Posterior cingulate gyrus (tissue), 11 donors: ENCODE measurements at regions not wholly inside any gene's neighbourhood (a gene's known extent, or its start where the extent isn't known, plus 50 kb on each side); places are given as distances from the start of the nearest gene placed in this dataset.
"Not testable (repeated sequence)": the region's sequence is repeated elsewhere in the genome, so short reads cannot be mapped to it uniquely, and the experiment has no call there.

ENCODE experiments used
- DNase-seq, 10 donors: peaks; one replicate each; pipeline versions ENCODE4 v3.0.0 to v3.0.0-alpha.2; 2020 to 2021; ENCODE audit warnings: mixed read lengths in 3 of 10
- intact Hi-C: fragments of 100-400 bp; cut with DNase I; formaldehyde crosslinking; loops from one replicate; pipeline ENCODE4 v1.15.1; 2023

DNA sequence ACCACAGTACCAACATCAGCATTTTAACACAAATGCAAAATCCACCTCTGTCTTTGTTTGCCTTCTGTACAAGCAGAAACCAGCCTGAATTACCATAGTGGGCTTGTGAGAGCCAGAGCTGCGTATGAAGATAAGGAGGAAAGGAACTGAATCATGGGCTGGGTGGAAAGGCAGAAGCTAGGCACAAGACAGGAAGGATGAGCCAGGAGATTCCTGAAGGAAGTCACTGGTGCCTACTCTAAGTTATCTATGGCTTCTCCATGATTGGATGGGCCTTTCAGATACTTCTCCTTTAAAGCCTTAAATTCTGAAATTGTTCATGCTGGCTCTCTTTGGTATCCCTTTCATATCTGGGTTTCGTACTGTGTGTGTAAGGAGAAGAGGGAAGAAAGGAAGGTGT lies 140.6 kb downstream of the LCA5 start:
- intact Hi-C loops = no loop called here
- DNase-seq = no peak

DNA sequence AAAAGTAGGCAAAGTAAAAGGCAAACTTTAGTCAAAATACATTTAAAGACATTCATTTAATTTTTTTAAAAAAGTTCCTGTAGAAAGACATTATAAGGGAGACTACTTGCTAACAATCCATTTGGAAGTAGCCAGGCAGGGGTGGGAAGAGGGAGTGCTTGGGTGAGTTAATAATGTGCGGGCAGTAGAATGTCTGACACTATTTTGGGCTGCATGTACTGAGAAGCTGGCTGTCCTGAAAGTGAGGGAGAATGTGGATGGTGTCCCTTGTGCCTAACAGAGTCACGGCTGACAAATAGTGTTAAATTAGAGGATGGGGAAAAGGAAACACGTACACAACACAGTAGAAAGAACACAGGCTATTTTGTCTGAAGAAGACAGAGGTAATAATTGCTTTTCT lies 142.5 kb downstream of the LCA5 start:
- no peak for DNase-seq
- intact Hi-C loops = no loop called here

DNA sequence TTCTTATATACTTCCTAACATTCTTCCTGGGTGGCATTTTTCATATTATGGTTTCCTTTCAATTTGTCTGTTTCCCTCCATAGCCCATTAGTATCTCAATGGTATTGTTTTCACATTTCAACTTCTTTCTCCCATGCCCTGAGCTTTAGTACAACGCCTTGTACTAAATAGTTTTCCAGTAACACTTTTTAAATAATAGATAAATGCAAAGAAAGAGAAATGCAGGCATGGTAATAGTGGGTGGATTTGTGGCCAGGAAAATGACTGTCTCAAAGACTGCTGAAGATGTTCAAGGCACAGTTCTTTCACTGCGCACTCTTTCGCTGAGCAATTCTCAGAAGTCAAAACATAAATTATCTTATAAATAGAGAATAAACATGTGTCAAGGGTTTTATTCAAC lies 145.1 kb downstream of the LCA5 start:
- DNase-seq = no peak
- intact Hi-C loops = no loop called here

DNA sequence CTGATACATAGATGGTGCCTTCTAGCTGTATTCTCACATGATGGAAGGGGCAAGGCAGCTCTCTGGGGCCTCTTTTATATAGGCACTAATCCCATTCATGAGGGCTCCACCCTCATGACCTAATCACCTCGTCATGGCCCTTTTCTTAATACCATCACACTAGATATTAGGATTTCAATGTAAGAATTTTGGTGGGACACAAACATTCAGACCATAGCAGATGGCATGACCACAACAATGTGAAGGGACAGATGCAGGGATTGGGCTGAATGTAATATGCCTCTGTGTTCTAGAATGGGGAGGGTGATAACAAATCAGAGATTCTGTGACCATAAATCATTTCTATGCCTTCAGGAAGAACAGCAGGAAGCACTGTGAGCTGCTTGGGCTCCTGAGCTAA lies 145.8 kb downstream of the LCA5 start:
- DNase-seq = no peak
- intact Hi-C loops = no loop called here

DNA sequence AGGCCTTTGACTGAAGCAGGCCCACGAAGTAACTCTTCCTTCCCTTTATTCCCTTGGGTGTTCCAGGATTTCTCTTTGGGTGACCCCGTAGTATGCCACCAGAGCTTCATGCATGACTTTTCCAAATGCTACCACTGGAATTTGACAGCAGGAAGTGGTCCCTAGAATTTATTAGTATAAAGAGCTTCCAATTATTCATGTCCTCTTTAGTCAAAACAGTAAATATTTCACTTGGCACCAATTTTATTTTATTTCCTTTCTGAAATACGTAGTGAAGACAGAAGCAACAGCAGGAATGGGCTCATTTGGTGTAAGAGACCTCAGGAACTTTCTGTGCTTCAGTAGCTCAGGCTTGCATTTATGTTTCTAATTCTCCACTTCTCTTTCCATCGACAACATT lies 151.3 kb downstream of the LCA5 start:
- intact Hi-C loops = no loop called here

DNA sequence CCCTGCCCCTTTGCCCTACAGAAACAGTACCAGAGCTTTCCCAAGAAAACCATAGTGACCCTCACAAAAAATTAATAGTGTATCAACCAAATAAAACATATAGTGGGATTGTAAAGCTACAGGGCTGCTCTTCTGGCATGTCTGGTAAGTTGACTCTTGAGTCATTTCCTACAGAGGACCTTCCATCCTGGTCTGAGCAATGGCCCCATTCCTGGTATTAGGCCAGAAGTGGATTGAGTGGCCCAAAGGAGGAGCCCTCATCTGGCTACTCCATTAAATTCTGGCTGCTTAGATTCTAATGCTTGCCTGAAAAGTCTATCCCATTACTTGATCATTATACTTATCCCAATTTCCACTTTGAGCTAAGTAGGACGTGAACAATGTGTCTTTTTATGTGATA lies 150.9 kb upstream of the HMGN3 start:
- intact Hi-C loops = no loop called here
- no peak for DNase-seq

More for the DNA sequence above, 151.3 kb downstream of the LCA5 start:
- DNase-seq = no peak

DNA sequence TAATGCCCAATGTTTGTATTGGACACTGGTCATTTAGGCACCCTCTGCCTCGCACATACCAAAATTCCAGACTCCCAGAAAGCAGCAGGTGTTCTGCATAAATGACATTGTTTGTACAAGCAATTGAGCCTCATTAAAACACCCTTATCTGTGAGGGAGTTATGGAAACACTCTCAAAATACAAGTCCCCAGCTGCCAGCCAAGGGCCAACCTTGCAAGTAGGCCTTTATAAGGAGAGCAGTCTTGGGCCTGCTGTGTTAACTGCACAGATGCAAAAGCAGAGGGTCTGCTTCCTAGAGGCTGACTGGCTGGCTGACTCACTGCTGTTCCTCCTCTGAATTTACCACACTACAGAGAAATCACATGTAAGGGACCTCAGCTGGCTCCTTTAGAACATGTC lies 150.4 kb upstream of the HMGN3 start:
- DNase-seq = no peak

DNA sequence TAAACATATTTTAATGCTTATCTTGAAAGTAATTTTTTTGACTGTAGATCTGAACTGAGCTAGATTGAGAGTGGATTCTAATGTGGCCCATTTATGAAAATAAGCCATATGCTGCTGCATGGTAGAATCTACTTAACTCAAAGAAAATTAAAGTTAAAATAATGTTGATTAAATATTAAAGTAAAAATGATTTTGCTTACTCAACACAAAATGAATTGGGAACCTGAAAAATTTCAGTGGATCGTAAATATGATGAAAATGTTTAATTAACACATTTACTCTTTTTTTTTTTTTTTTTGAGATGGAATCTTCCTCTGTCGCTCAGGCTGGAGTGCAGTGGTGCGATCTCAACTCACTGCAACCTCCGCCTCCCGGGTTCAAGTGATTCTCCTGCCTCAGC lies 144.5 kb upstream of the HMGN3 start:
- intact Hi-C loops = no loop called here
- no peak for DNase-seq

More for the DNA sequence above, 150.4 kb upstream of the HMGN3 start:
- intact Hi-C loops = no loop called here

DNA sequence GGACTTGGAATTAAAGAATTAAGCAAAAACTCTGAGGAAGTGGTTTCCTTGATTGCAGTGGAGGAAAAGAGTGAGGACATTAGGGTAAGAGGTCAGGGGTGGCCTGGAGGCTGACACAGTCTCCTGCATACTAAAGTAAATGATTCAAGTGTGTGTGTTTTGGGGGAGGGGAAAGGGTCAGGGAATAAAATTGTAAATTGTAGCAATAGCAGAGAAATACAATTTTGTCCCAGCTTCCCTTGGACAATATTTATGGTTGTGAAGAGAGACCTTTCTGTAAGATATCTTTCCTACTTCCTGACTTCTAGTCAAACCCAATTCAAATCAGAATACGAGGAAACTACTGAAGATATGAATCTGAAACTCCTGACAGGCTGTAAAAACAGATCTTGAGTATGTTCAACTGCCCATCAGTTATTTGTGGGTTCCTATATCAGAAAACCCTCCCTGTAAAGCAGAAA lies 143.4 kb upstream of the HMGN3 start:
- DNase-seq = no peak
- intact Hi-C loops = no loop called here

DNA sequence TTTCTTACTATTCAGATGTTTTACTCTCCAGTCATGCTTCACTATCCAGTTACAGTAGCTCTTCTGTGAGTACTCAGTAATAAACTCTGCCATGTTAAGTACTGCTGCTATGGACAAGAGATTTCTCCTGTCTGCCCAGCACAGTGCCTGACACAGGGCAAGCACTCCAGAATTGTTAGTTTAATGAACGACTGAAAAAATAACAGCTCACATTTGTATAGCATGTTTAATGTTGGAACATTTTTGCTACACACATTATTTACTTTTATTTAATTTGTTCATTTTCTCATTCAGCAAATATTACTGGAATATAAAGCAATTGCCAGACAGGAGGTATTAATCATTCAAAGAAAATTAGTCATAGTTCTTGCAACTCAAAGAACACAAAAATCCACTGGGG lies 142.6 kb upstream of the HMGN3 start:
- no peak for DNase-seq
- intact Hi-C loops = no loop called here

DNA sequence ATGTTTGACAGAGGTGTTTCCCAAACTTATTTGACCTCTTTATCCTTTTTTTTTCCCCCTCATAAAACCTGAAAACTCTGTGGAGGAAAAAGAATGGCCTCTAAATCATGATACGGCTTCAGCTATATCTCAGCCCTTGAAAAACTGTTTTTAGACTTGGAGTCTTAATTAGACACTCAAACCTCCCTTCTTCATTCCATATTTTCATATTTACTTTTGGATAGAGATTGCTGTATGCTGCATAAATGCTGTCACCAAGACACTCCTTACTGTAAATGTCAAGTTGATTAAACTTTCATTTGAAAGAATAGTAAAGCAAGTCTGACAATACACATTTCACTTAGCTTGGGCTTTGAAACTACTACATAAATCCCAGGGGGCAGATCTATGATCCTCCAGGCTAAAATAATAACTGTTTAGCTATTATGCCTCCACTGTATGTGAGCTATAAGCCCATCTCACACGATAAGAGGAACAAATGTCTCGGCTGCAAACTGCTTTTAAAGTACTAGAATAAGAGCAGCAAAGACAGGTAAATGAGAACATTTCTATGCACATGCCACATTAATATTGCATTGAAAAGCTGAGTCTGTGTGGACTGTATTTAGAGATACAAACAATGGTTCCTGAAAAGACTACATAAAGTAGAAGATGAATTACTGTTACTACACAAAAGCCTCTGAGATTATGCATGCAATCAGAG lies 141.3 kb upstream of the HMGN3 start:
- no peak for DNase-seq
- intact Hi-C loops = no loop called here

DNA sequence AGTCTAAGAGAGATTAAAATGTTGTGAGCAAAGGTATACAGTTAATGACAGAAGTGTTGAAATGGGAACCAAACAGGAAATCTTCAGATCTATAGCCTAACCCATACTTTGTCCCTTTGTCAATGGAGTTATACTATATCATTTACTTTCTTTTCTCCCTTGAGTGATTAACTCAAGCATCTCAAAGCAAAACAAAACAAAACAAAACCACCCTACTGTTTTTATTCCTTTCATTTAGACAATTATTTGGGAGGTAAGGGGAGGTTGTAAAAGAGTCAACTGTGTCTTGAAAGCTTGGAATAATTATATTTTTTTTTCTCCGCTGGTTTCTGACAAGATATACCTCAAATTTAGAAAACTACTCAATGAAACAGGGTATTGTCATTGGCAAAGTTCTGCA lies 139.8 kb upstream of the HMGN3 start:
- intact Hi-C loops = no loop called here
- no peak for DNase-seq

DNA sequence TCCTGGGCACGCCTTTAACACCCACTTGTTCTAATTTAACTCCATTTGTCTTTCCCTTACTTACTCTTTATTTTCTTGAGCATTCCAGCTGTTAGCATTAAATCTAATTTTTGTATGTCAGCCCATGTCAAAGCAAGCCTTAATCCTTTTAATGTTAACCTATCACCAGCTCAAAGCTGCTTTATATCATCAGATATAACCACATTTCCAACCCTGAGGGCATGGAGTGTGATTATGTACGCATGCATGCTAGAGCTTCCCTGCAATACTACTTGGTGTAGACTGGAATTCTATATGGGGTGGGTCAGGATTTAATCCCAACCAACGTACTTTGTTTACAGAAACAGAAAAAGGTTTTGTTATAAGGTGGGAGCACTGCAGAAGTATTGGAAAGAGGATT lies 139.4 kb upstream of the HMGN3 start:
- intact Hi-C loops = no loop called here
- DNase-seq = no peak

DNA sequence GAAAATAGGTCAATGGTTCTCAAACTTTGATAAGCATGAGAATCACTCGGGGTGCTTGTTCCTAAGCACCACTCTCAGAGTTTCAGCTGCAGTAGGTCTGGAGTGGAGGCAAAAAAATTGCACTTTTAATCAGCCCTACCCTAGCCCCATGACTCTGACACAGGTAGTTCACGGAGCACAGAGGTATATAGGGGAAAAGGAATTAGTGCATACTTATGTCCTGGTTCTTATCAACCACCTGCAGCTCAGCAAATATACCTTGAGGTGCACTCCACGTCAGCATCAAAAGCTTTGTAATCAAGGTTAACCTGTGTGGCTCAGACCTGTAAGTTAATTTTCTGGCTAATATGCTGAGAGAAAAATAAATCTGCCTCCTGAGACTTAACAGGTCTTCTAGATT lies 138.8 kb upstream of the HMGN3 start:
- intact Hi-C loops = no loop called here
- no peak for DNase-seq

DNA sequence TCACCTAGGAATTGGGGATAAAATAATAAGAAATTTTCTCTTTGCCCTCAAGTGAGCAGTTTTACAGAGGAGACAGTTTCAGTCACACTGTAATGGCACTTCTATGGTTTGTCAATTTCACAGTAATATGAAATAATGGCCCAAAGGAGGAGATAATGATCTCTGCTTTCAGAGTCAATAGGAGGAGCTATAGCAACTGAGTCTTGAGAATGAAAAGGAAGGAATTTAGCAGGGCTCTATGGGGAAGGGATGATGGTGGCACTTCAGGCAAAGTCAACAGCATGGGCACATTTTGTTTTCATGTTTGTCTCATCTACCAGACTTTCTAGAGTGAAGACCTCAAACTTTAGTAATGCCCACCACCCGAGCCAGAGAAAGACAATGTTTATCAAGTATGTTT lies 138.3 kb upstream of the HMGN3 start:
- intact Hi-C loops = no loop called here
- no peak for DNase-seq

DNA sequence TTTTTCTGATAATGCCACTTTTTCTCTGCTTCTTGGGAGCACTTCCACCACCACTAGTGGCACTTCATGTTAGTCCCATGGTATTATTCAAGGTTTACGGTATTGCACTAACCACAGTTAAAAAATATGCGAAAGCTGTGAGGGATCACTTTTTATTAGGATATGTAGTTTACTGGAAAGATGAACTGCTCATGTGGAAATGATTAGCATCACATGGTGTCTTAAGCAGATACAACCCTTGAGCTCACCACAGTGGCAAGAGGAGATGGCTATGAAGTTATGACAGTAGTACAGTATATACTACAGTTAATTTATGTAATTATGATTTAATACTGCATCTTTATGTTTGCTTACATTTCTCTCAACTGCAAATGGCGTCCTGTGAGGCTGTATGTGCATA lies 134.5 kb upstream of the HMGN3 start:
- DNase-seq = no peak
- intact Hi-C loops = no loop called here

DNA sequence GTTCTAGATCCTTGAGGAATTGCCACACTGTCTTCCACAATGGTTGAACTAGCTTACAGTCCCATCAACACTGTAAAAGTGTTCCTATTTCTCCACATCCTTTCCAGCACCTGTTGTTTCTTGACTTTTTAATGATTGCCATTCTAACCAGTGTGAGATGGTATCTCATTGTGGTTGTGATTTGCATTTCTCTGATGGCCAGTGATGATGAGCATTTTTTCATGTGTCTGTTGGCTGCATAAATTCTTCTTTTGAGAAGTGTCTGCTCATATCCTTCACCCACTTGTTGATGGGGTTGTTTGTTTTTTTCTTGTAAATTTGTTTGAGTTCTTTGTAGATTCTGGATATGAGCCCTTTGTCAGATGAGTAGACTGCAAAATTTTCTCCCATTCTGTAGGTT lies 129.0 kb upstream of the HMGN3 start:
- intact Hi-C loops, DNase-seq: not testable (repeated sequence)

DNA sequence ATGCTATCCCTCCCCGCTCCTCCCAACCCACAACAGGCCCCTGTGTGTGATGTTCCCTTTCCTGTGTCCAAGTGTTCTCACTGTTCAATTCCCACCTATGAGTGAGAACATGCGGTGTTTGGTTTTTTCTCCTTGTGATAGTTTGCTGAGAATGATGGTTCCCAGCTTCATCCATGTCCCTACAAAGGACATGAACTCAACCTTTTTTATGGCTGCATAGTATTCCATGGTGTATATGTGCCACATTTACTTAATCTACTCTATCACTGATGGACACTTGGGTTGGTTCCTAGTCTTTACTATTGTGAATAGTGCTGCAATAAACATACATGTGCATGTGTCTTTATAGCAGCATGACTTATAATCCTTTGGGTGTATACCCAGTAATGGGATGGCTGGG lies 126.6 kb upstream of the HMGN3 start:
- DNase-seq = not testable (repeated sequence)

DNA sequence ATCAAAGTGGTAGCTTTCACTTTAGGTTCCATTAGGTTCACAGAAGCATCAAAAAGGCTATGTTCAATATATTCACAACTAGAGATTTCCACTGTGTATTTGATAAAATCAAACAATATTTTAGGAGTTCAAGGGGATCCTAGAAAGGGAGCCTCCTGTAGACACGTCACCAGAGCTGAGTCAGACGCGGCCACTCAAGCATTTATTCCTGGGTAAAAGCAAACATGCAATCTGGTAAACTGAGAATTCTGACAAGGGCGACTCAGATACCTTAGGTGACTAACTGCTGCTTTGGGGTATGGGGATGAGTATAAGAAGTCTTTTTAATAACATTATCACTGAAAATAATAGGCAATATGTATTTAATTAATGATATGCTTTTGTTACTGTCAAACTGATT lies 118.7 kb upstream of the HMGN3 start:
- no peak for DNase-seq
- intact Hi-C loops = no loop called here

More for the DNA sequence above, 126.6 kb upstream of the HMGN3 start:
- intact Hi-C loops = not testable (repeated sequence)

DNA sequence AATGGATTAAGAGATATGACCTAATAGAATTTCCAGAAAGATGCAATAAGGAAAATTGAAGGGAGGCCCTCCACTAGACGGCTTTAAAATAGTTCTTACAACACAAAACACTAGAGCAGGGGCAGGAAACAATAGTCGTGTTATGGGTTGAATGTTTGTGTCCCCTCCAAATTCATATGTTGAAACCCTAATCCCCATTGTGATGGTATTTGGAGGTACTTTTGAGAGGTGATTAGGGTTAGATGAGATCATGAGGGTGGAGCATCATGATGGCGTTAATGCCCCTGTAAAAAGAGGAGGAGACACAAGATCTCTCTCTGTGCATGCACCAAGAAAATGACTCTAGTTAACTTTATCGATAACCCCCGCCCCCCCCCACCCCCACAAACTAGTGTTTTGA lies 104.0 kb upstream of the HMGN3 start:
- DNase-seq = no peak
- intact Hi-C loops = no loop called here

DNA sequence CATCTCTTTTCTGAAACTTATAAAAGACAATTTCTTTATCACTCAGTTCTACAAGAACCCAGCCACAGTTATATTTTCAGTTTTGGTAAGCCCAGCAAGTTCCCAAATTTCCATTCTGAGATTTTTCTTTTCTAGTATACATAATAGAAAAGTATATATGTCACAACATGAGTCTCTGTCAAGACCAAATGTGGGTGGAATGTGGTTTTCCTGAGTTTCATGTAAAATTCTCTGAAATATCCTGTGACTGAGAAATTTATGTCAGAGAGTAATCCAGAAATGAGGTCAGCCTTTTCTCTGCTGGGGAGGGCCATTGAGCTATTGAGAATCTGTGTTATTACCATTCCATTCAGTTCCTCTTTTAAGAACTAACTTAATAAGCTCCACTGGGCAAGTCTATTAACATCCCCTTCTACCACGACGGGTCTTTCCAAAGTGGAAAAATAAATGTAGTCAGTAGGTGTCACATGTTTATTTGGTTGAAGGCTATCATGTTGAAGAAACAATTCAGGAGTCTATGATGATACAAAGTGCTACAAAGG lies 100.7 kb upstream of the HMGN3 start:
- no peak for DNase-seq
- intact Hi-C loops = no loop called here

DNA sequence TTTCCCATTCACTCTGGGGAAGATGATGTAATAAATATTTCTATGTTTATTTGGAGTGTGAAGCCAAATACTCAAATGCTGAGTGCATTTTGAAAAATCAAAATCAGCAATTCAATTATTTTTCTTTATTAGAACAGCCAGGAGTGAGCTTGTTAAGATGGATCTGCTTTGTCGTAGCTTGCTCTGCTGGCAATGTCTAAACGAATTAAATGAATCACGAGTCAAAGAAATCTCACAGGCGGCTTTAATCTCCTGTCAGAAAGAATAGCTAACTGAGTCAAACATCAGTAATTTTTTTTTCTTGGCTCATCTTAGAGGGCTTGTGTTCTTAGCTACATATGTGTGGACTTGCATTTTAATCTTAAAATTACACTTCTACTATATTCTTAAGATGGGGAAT lies 100.2 kb upstream of the HMGN3 start:
- DNase-seq = no peak
- intact Hi-C loops = no loop called here

DNA sequence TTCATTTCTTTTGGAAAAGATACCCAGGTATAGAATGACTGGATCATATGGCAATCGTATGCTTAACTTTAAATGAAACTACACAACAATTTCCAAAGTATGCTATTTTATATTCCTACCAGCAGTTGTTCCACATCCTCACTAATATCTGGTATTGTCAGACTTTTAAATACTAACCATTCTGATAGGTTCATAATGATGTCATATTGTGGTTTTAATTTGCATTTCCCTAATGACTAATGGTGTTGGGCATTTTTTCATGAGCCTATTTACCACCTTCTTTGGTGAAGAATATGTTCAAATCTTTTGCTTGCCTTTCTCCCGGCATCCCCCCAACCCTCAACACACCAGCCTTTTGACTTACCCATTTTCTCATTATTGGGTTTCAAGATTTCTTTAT lies 96.2 kb upstream of the HMGN3 start:
- no peak for DNase-seq
- intact Hi-C loops = no loop called here
